DND-41 (cell line): ENCODE measurements at regions not wholly inside any gene's neighbourhood (a gene's known extent, or its start where the extent isn't known, plus 50 kb on each side); places are given as distances from the start of the nearest gene placed in this dataset.

Experiments
- EZH2 ChIP-seq: IDR thresholded peaks from 3 replicates; pipeline ENCODE4 v1.6.1; 2012; ENCODE audit warnings: borderline replicate concordance, low read depth, mild to moderate bottlenecking, moderate library complexity, low read length, inconsistent platforms; ENCODE audit not compliant: severe bottlenecking
- TF ChIP-seq, protein P1 (sequence below): IDR thresholded peaks from 2 replicates; pipeline ENCODE4 v1.5.1; 2012; ENCODE audit warnings: borderline replicate concordance, low read length, moderate library complexity, mild to moderate bottlenecking; ENCODE audit not compliant: poor library complexity, severe bottlenecking; ENCODE audit errors: extremely low read depth

DNA sequence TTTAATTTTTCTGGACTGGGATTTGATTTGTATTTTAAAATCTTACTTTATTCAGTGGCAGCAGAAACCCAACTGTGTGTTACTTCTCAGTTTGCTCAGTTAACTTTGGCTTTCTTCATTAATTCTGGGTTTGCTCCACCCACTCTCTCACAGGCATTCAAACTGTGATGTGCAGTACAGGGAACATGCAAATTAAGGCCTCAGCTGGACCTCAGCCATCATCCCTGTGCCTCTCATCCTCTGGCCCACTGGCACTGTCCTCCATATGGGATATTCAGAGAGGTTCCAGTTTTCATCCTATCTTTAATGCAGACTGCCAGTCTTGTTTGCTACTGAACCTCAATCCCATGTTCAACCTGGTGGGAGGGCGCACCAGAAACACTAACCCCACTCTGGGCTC is 743.4 kb upstream of the IGFBP3 start:
- TF ChIP-seq, protein P1, sequence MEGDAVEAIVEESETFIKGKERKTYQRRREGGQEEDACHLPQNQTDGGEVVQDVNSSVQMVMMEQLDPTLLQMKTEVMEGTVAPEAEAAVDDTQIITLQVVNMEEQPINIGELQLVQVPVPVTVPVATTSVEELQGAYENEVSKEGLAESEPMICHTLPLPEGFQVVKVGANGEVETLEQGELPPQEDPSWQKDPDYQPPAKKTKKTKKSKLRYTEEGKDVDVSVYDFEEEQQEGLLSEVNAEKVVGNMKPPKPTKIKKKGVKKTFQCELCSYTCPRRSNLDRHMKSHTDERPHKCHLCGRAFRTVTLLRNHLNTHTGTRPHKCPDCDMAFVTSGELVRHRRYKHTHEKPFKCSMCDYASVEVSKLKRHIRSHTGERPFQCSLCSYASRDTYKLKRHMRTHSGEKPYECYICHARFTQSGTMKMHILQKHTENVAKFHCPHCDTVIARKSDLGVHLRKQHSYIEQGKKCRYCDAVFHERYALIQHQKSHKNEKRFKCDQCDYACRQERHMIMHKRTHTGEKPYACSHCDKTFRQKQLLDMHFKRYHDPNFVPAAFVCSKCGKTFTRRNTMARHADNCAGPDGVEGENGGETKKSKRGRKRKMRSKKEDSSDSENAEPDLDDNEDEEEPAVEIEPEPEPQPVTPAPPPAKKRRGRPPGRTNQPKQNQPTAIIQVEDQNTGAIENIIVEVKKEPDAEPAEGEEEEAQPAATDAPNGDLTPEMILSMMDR: no peak
- TF ChIP-seq EZH2: no peak
